A673 (cell line): ENCODE measurements at regions not wholly inside any gene's neighbourhood (a gene's known extent, or its start where the extent isn't known, plus 50 kb on each side); places are given as distances from the start of the nearest gene placed in this dataset.

ENCODE experiments used
- BruUV-seq: library from RNA; stranded (reverse); fragments of 400-500 nt; replicated peaks from 2 replicates; lab custom pipeline; 2021; lab: Mats Ljungman, UMichigan
- CTCF ChIA-PET: fragments of 300-600 bp; sonication (Branson Sonifier 250); formaldehyde crosslinking; loops from one replicate; lab custom pipeline; 2022; ENCODE audit warnings: antibody characterized with exemption; lab: Charles Lee
- POLR2A ChIA-PET: fragments of 300-600 bp; sonication (Branson Sonifier 250); formaldehyde crosslinking; loops from one replicate; lab custom pipeline; 2022; ENCODE audit warnings: antibody characterized with exemption; ENCODE audit not compliant: low non-redundant PET; lab: Charles Lee
- DNase-seq: peaks from one replicate; pipeline ENCODE4 v3.0.0-alpha.2; 2015; ENCODE audit warnings: low spot score
- H3K27ac ChIP-seq: fragments of 200-600 bp; sonication (generic); 2 replicates; pipeline ENCODE4 v1.5.1; 2016; ENCODE audit warnings: mixed run types, low read depth, mild to moderate bottlenecking, mixed read lengths, antibody characterized with exemption, low read length; ENCODE audit not compliant: poor library complexity, severe bottlenecking
- H3K27me3 ChIP-seq: fragments of 200-600 bp; sonication (generic); replicated peaks from 2 replicates; pipeline ENCODE4 v1.6.1; 2017; ENCODE audit warnings: mixed run types, low read depth, mild to moderate bottlenecking, mixed read lengths, antibody characterized with exemption, low read length; ENCODE audit not compliant: insufficient read depth, poor library complexity
- H3K36me3 ChIP-seq: fragments of 200-600 bp; sonication (generic); 2 replicates; pipeline ENCODE4 v1.6.1; 2016; ENCODE audit warnings: mixed run types, mild to moderate bottlenecking, mixed read lengths, antibody characterized with exemption, low read length; ENCODE audit not compliant: insufficient read depth, poor library complexity, severe bottlenecking
- H3K4me1 ChIP-seq: fragments of 200-600 bp; sonication (generic); 2 replicates; pipeline ENCODE4 v1.6.1; 2017; ENCODE audit warnings: mixed run types, mild to moderate bottlenecking, mixed read lengths, antibody characterized with exemption, low read length; ENCODE audit not compliant: insufficient read depth, poor library complexity, severe bottlenecking
- H3K4me3 ChIP-seq: fragments of 200-600 bp; sonication (generic); 2 replicates; pipeline ENCODE4 v1.5.1; 2016; ENCODE audit warnings: low read depth, mixed run types, mild to moderate bottlenecking, mixed read lengths, low read length; ENCODE audit not compliant: poor library complexity, severe bottlenecking
- H3K9me3 ChIP-seq: fragments of 200-600 bp; sonication (generic); 2 replicates; pipeline ENCODE4 v1.6.1; 2016; ENCODE audit warnings: mixed run types, low read depth, mild to moderate bottlenecking, mixed read lengths, antibody characterized with exemption, low read length; ENCODE audit not compliant: poor library complexity, severe bottlenecking
- EZH2 ChIP-seq: fragments of 200-600 bp; sonication (generic); IDR thresholded peaks from 2 replicates; pipeline ENCODE4 v1.6.1; 2017; ENCODE audit warnings: borderline replicate concordance, low read depth, mild to moderate bottlenecking, mixed read lengths, antibody characterized with exemption, low read length; ENCODE audit not compliant: poor library complexity, severe bottlenecking
- intact Hi-C: fragments of 100-400 bp; cut with micrococcal nuclease; formaldehyde crosslinking; loops from one replicate; pipeline ENCODE4 v1.10.0; 2022; ENCODE audit not compliant: unreplicated experiment
- TF ChIP-seq, protein P1 (sequence below): fragments of 300-800, 200-600 bp; sonication (generic); conservative IDR thresholded peaks from 2 replicates; pipeline ENCODE4 v1.5.1; 2017; ENCODE audit warnings: low read depth, mild to moderate bottlenecking, antibody characterized with exemption, low read length, moderate library complexity, mixed read lengths

DNA sequence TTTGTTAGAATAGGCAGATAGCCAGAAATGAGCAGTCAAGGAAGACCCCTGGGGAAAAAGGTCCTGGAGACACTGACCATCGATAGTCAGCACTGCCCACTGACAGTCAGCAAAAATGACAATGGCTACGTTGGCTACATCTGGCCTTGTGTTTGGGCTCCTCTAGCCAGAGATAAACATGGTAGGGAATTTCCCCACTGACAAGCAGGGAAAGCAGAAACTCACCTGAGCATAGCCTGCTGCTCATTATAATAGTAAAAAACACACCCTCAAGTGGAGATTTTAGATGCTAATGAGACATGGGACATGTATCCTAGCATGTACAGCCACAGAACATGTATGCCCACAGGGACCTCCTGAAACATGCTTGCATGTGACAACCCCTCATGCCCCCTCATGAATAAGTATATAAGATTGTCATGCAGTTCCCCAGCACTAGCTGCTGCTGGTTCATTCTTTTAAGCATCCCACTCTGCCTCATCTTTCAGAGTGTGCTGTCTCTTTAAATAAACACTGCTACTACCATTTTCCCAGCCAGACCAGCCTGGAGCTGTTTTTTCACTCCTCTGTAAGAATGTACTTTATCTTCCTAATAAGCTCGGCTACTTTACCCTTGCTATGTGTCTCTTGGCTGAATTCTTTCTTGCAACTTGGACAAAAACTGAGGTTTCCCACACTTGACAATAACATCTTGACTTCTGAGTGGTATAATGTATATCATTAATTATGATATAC lies 550.1 kb upstream of the CDH8 start:
- no TSS peak for BruUV-seq

DNA sequence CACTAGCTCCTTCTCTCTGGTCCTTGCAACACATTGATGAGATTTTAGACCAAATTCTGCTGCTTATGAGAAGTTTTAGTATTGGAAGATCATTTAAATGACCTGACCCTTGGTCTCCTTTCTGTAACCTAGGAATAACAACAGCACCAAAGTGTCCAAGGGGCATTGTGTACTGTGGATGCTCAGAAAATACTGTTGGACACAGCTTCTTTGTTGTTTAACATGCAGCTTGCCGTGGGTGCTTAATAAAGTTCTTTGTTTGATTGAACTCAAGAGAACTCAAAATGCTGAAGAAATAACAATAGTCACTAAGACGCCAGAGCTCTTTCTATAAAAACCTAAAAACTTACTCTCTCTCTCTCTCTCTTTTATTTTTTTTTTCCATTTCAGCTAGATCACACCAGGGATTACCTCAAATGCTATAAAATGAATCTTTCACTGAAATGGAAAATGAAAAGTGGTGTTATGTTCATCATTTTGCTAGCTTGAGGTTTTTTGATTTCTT lies 548.9 kb upstream of the CDH8 start:
- Histone ChIP-seq H3K9me3 (no peaks in the 10 kb centered on the region), H3K27me3 (no peaks in the 10 kb centered on the region), H3K36me3 (no peaks in the 10 kb centered on the region), H3K4me3 (no peak overlapping the region), H3K27ac (no peak overlapping the region), H3K4me1 (no peaks in the 10 kb centered on the region)
- DNase-seq = no peak
- BruUV-seq = no TSS peak
- ChIA-PET POLR2A (no interaction called here), CTCF (no interaction called here)
- TF ChIP-seq EZH2 = no peak
- TF ChIP-seq, protein P1, sequence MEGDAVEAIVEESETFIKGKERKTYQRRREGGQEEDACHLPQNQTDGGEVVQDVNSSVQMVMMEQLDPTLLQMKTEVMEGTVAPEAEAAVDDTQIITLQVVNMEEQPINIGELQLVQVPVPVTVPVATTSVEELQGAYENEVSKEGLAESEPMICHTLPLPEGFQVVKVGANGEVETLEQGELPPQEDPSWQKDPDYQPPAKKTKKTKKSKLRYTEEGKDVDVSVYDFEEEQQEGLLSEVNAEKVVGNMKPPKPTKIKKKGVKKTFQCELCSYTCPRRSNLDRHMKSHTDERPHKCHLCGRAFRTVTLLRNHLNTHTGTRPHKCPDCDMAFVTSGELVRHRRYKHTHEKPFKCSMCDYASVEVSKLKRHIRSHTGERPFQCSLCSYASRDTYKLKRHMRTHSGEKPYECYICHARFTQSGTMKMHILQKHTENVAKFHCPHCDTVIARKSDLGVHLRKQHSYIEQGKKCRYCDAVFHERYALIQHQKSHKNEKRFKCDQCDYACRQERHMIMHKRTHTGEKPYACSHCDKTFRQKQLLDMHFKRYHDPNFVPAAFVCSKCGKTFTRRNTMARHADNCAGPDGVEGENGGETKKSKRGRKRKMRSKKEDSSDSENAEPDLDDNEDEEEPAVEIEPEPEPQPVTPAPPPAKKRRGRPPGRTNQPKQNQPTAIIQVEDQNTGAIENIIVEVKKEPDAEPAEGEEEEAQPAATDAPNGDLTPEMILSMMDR = no peak
- intact Hi-C loops = no loop called here

More for the DNA sequence above, 550.1 kb upstream of the CDH8 start:
- POLR2A ChIA-PET = no interaction called here
- Histone ChIP-seq H3K36me3 (no peaks in the 10 kb centered on the region), H3K4me1 (no peaks in the 10 kb centered on the region), H3K9me3 (no peaks in the 10 kb centered on the region), H3K27me3 (no peaks in the 10 kb centered on the region), H3K27ac (no peak overlapping the region), H3K4me3 (no peak overlapping the region)
- no peak for DNase-seq
- intact Hi-C loops = no loop called here
- CTCF ChIA-PET = no interaction called here
- TF ChIP-seq, protein P1 = no peak
- TF ChIP-seq EZH2 = no peak

- Histone ChIP-seq H3K4me3 (no peak overlapping the region), H3K9me3 (no peaks in the 10 kb centered on the region), H3K36me3 (no peaks in the 10 kb centered on the region), H3K27me3 (no peaks in the 10 kb centered on the region), H3K4me1 (no peaks in the 10 kb centered on the region), H3K27ac (no peak overlapping the region)
- ChIA-PET CTCF (no interaction called here), POLR2A (no interaction called here)
- TF ChIP-seq, protein P1 = no peak
- no peak for TF ChIP-seq EZH2
- DNase-seq = no peak
- BruUV-seq = no TSS peak
- intact Hi-C loops = no loop called here
Observed at GRCh38 chr16:62583414-62583813, 547.2 kb upstream of the CDH8 start.
